SK-MEL-5 (cell line): ENCODE measurements at regions not wholly inside any gene's neighbourhood (a gene's known extent, or its start where the extent isn't known, plus 50 kb on each side); places are given as distances from the start of the nearest gene placed in this dataset.
A peak's percentile ranks its signal among the peaks of the same experiment; 100 is the strongest.
"Not testable (repeated sequence)": the region's sequence is repeated elsewhere in the genome, so short reads cannot be mapped to it uniquely, and the experiment has no call there.

Source experiments
- DNase-seq: peaks from one replicate; pipeline ENCODE4 v3.0.0-alpha.2; 2016; ENCODE audit warnings: low read depth, low spot score
- in situ Hi-C: cut with HindIII; loops from 2 replicates; pipeline ENCODE4 v1.10.0; 2016; ENCODE audit warnings: low sequenced_read_pairs, high pct_unique_total_duplicates, low pct_unique_long_range_greater_than_20kb

GRCh38 chr10:38209332-38209731 lies 115.2 kb downstream of the ZNF37A start:
- in situ Hi-C loops, result no loop called here
- DNase-seq, result no peak

GRCh38 chr10:38209748-38210147 lies 115.6 kb downstream of the ZNF37A start:
- in situ Hi-C loops, DNase-seq: not testable (repeated sequence)

GRCh38 chr10:38212460-38212859 lies 118.3 kb downstream of the ZNF37A start:
- in situ Hi-C loops, result no loop called here
- DNase-seq, result no peak

GRCh38 chr10:38226385-38226784 lies 132.2 kb downstream of the ZNF37A start:
- no peak for DNase-seq
- in situ Hi-C loops, result no loop called here

- no peak for DNase-seq
- in situ Hi-C loops, result no loop called here
Observed at GRCh38 chr10:38228394-38228793, 134.3 kb downstream of the ZNF37A start.

GRCh38 chr10:38238479-38238878 lies 144.3 kb downstream of the ZNF37A start:
- DNase-seq, in situ Hi-C loops: not testable (repeated sequence)

GRCh38 chr10:38242061-38242649 lies 148.0 kb downstream of the ZNF37A start:
- in situ Hi-C loops, DNase-seq: not testable (repeated sequence)

GRCh38 chr10:38248113-38248512 lies 154.0 kb downstream of the ZNF37A start:
- DNase-seq, in situ Hi-C loops: not testable (repeated sequence)

GRCh38 chr10:38252551-38252950 lies 158.4 kb downstream of the ZNF37A start:
- DNase-seq, result peak; percentile 19
- in situ Hi-C loops, result not testable (repeated sequence)

GRCh38 chr10:38267555-38267954 lies 173.4 kb downstream of the ZNF37A start:
- in situ Hi-C loops, DNase-seq: not testable (repeated sequence)

GRCh38 chr10:38271031-38271430 lies 176.9 kb downstream of the ZNF37A start:
- in situ Hi-C loops, DNase-seq: not testable (repeated sequence)

- in situ Hi-C loops, DNase-seq: not testable (repeated sequence)
Observed at GRCh38 chr10:38274879-38275278, 180.7 kb downstream of the ZNF37A start.

- DNase-seq, in situ Hi-C loops: not testable (repeated sequence)
Observed at GRCh38 chr10:38292560-38292959, 198.4 kb downstream of the ZNF37A start.

- in situ Hi-C loops, DNase-seq: not testable (repeated sequence)
Observed at GRCh38 chr10:38310111-38310510, 216.0 kb downstream of the ZNF37A start.

GRCh38 chr10:38315090-38315805 lies 221.1 kb downstream of the ZNF37A start:
- in situ Hi-C loops, DNase-seq: not testable (repeated sequence)

GRCh38 chr10:38321393-38321792 lies 227.3 kb downstream of the ZNF37A start:
- DNase-seq, in situ Hi-C loops: not testable (repeated sequence)

- in situ Hi-C loops, DNase-seq: not testable (repeated sequence)
Observed at GRCh38 chr10:38330306-38330705, 236.2 kb downstream of the ZNF37A start.

GRCh38 chr10:38331106-38331505 lies 237.0 kb downstream of the ZNF37A start:
- in situ Hi-C loops, result not testable (repeated sequence)

GRCh38 chr10:38333699-38334098 lies 239.6 kb downstream of the ZNF37A start:
- DNase-seq, in situ Hi-C loops: not testable (repeated sequence)

More at GRCh38 chr10:38331106-38331505, 237.0 kb downstream of the ZNF37A start:
- DNase-seq, result not testable (repeated sequence)
